HS-5 (cell line): ENCODE measurements at regions not wholly inside any gene's neighbourhood (a gene's known extent, or its start where the extent isn't known, plus 50 kb on each side); places are given as distances from the start of the nearest gene placed in this dataset.
A peak's percentile ranks its signal among the peaks of the same experiment; 100 is the strongest.
"Not testable (repeated sequence)": the region's sequence is repeated elsewhere in the genome, so short reads cannot be mapped to it uniquely, and the experiment has no call there.

Experiments used
- DNase-seq: peaks from one replicate; pipeline ENCODE4 v3.0.0-alpha.2; 2012; ENCODE audit warnings: low read depth

GRCh38 chr18:2223849-2224248 is 347.5 kb downstream of the METTL4 start:
- no peak for DNase-seq

- no peak for DNase-seq
These were observed 335.1 kb downstream of the METTL4 start for GRCh38 chr18:2236232-2236631.

- no peak for DNase-seq
These were observed 333.6 kb downstream of the METTL4 start for GRCh38 chr18:2237706-2238105.

- DNase-seq = peak; percentile 20
These were observed 331.0 kb downstream of the METTL4 start for GRCh38 chr18:2240311-2240705.

- no peak for DNase-seq
These were observed 326.7 kb downstream of the METTL4 start for GRCh38 chr18:2244641-2245040.

GRCh38 chr18:2247101-2247500 is 324.2 kb downstream of the METTL4 start:
- DNase-seq = not testable (repeated sequence)

- DNase-seq = no peak
These were observed 316.3 kb downstream of the METTL4 start for GRCh38 chr18:2254977-2255376.

GRCh38 chr18:2256577-2256976 is 314.7 kb downstream of the METTL4 start:
- no peak for DNase-seq

GRCh38 chr18:2258954-2259353 is 312.4 kb downstream of the METTL4 start:
- no peak for DNase-seq

GRCh38 chr18:2263303-2263890 is 307.9 kb downstream of the METTL4 start:
- DNase-seq = no peak

- no peak for DNase-seq
These were observed 296.7 kb downstream of the METTL4 start for GRCh38 chr18:2274613-2275012.

GRCh38 chr18:2281086-2281485 is 290.2 kb downstream of the METTL4 start:
- DNase-seq = no peak

- DNase-seq = no peak
These were observed 289.6 kb downstream of the METTL4 start for GRCh38 chr18:2281523-2282199.

GRCh38 chr18:2293109-2293839 is 278.0 kb downstream of the METTL4 start:
- no peak for DNase-seq

- no peak for DNase-seq
These were observed 270.0 kb downstream of the METTL4 start for GRCh38 chr18:2301316-2301715.

GRCh38 chr18:2302012-2302411 is 269.3 kb downstream of the METTL4 start:
- no peak for DNase-seq

- peak; percentile 68 for DNase-seq
These were observed 268.4 kb downstream of the METTL4 start for GRCh38 chr18:2302628-2303516.

GRCh38 chr18:2303517-2304238 is 267.6 kb downstream of the METTL4 start:
- peak; percentile 14 for DNase-seq

- DNase-seq = peak; percentile 28
These were observed 266.7 kb downstream of the METTL4 start for GRCh38 chr18:2304378-2305175.

- no peak for DNase-seq
These were observed 264.7 kb downstream of the METTL4 start for GRCh38 chr18:2306606-2307005.

- DNase-seq = no peak
These were observed 260.4 kb downstream of the METTL4 start for GRCh38 chr18:2310886-2311285.
